ENCODE measurements at regions not wholly inside any gene's neighbourhood (a gene's known extent, or its start where the extent isn't known, plus 50 kb on each side); places are given as distances from the start of the nearest gene placed in this dataset.

- TF ChIP-seq, protein P1, sequence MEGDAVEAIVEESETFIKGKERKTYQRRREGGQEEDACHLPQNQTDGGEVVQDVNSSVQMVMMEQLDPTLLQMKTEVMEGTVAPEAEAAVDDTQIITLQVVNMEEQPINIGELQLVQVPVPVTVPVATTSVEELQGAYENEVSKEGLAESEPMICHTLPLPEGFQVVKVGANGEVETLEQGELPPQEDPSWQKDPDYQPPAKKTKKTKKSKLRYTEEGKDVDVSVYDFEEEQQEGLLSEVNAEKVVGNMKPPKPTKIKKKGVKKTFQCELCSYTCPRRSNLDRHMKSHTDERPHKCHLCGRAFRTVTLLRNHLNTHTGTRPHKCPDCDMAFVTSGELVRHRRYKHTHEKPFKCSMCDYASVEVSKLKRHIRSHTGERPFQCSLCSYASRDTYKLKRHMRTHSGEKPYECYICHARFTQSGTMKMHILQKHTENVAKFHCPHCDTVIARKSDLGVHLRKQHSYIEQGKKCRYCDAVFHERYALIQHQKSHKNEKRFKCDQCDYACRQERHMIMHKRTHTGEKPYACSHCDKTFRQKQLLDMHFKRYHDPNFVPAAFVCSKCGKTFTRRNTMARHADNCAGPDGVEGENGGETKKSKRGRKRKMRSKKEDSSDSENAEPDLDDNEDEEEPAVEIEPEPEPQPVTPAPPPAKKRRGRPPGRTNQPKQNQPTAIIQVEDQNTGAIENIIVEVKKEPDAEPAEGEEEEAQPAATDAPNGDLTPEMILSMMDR (conservative IDR thresholded peaks at IDR 0.05; ENCODE audit: low read depth, low read length), result no peak
- TF ChIP-seq EZH2 (IDR thresholded peaks at IDR 0.05; ENCODE audit: borderline replicate concordance, low read depth, low read length, poor library complexity, severe bottlenecking), result no peak
Measured at GRCh38 chr3:3654916-3655315, 144.3 kb upstream of the LRRN1 start.

Measured in A673 (cell line).